GM12878 (cell line): ENCODE measurements at regions not wholly inside any gene's neighbourhood (a gene's known extent, or its start where the extent isn't known, plus 50 kb on each side); places are given as distances from the start of the nearest gene placed in this dataset.

Experiments
- ATAC-seq: fragments of 200-7000 bp; cut with Tn5 transposase; 3 replicates; pipeline ENCODE4 v1.9.1; 2020; ENCODE audit warnings: mild to moderate bottlenecking, moderate library complexity
- BruUV-seq: library from RNA; stranded (reverse); fragments of 400-500 nt; replicated peaks from 2 replicates; lab custom pipeline; 2021; lab: Mats Ljungman, UMichigan
- CTCF ChIA-PET: fragments of 300-600 bp; sonication (Branson Sonifier 250); formaldehyde crosslinking; extraction: SDS; loops from one replicate; lab custom pipeline; 2021; ENCODE audit warnings: inconsistent platforms; lab: Yijun Ruan, JAX
- POLR2A ChIA-PET: fragments of 350-600 bp; formaldehyde crosslinking; extraction: SDS; loops from one replicate; lab custom pipeline; 2021; ENCODE audit warnings: inconsistent platforms; lab: Charles Lee
- RAD21 ChIA-PET: fragments of 300-600 bp; sonication (Branson Sonifier 250); formaldehyde crosslinking; loops from one replicate; lab custom pipeline; 2023; ENCODE audit warnings: antibody characterized with exemption; ENCODE audit not compliant: unreplicated experiment; lab: Charles Lee
- SMC1A ChIA-PET: fragments of 300-600 bp; sonication (Branson Sonifier 250); formaldehyde crosslinking; loops from one replicate; lab custom pipeline; 2023; ENCODE audit not compliant: unreplicated experiment, uncharacterized antibody; lab: Charles Lee
- DNase-seq: peaks from one replicate; pipeline ENCODE4 v3.0.0-alpha.2; 2011; ENCODE audit warnings: low read depth, low spot score
- FAIRE-seq: peaks from 3 replicates; lab custom pipeline; 2011; peaks lifted over from hg19 to GRCh38; lab: Jason Lieb, UNC
- H2AFZ ChIP-seq: 2 replicates; pipeline ENCODE4 v1.6.0; 2011; ENCODE audit warnings: low read depth, low read length, control low read depth; ENCODE audit not compliant: control insufficient read depth
- H3K27ac ChIP-seq: 2 replicates; pipeline ENCODE4 v1.5.1; 2011; ENCODE audit warnings: control low read depth; ENCODE audit not compliant: control insufficient read depth, insufficient read depth
- H3K27me3 ChIP-seq, 2 experiments: replicated peaks in 1 of 2; 2 replicates each; pipeline versions ENCODE4 v1.6.0 to v1.6.1; 2011; ENCODE audit warnings: low read length in 1 of 2; ENCODE audit not compliant: control insufficient read depth in 2 of 2, insufficient read depth in 2 of 2
- H3K36me3 ChIP-seq, 2 experiments: 2 replicates each; pipeline ENCODE4 v1.5.1; 2011; ENCODE audit warnings: low read length in 1 of 2; ENCODE audit not compliant: control insufficient read depth in 2 of 2, insufficient read depth in 2 of 2
- H3K4me1 ChIP-seq: 2 replicates; pipeline ENCODE4 v1.6.1; 2011; ENCODE audit warnings: mild to moderate bottlenecking, low read length, moderate library complexity, mixed read lengths; ENCODE audit not compliant: control insufficient read depth, insufficient read depth
- H3K4me2 ChIP-seq: 2 replicates; pipeline ENCODE4 v1.6.0; 2011; ENCODE audit warnings: control low read depth; ENCODE audit not compliant: control insufficient read depth, insufficient read depth
- H3K4me3 ChIP-seq: fragments of 200-600 bp; sonication (generic); 2 replicates; pipeline ENCODE4 v1.5.1; 2016
- H3K79me2 ChIP-seq: 2 replicates; pipeline ENCODE4 v1.6.0; 2011; ENCODE audit warnings: low read length; ENCODE audit not compliant: control insufficient read depth, insufficient read depth
- H3K9ac ChIP-seq: 2 replicates; pipeline ENCODE4 v1.8.0; 2011; ENCODE audit warnings: low read length, control low read depth, mixed read lengths; ENCODE audit not compliant: control insufficient read depth, insufficient read depth
- H3K9me3 ChIP-seq: replicated peaks from 3 replicates; pipeline ENCODE4 v1.5.1; 2011; ENCODE audit warnings: mild to moderate bottlenecking, low read length; ENCODE audit not compliant: control insufficient read depth, insufficient read depth
- H4K20me1 ChIP-seq: 2 replicates; pipeline ENCODE4 v1.6.0; 2011; ENCODE audit not compliant: control insufficient read depth, insufficient read depth
- CHD4 ChIP-seq: fragments of 200-600 bp; sonication (generic); IDR thresholded peaks from 2 replicates; pipeline ENCODE4 v1.6.1; 2016; ENCODE audit warnings: mild to moderate bottlenecking
- IRF3 ChIP-seq: fragments of 450-650 bp; IDR thresholded peaks from 2 replicates; pipeline ENCODE4 v1.6.1; 2014; ENCODE audit warnings: mild to moderate bottlenecking
- PKNOX1 ChIP-seq: fragments of 450-650 bp; IDR thresholded peaks from 2 replicates; pipeline ENCODE4 v1.6.1; 2016; ENCODE audit warnings: mild to moderate bottlenecking
- RCOR1 ChIP-seq: conservative IDR thresholded peaks from 2 replicates; pipeline ENCODE4 v1.6.1; 2012; ENCODE audit warnings: low read depth, low read length, improper control_type of control experiment
- USF2 ChIP-seq: IDR thresholded peaks from 2 replicates; pipeline ENCODE4 v1.6.1; 2011; ENCODE audit warnings: low read depth, low read length, improper control_type of control experiment, borderline replicate concordance
- WGBS: methylation state at CpG from one replicate; pipeline ENCODE4 v1.1.6; 2016; ENCODE audit warnings: low lambda C conversion rate; ENCODE audit not compliant: insufficient replicate concordance, insufficient coverage; ENCODE audit errors: missing lambda C conversion rate; 5-methylcytosine and 5-hydroxymethylcytosine counted together
- in situ Hi-C: fragments of 300-500 bp; cut with MboI; formaldehyde crosslinking; loops from 9 replicates; pipeline ENCODE4 v1.14.3; 2018; ENCODE audit warnings: mixed read lengths
- intact Hi-C: fragments of 100-400 bp; cut with micrococcal nuclease; formaldehyde crosslinking; loops from one replicate; pipeline ENCODE4 v1.14.2; 2022; ENCODE audit not compliant: unreplicated experiment

DNA sequence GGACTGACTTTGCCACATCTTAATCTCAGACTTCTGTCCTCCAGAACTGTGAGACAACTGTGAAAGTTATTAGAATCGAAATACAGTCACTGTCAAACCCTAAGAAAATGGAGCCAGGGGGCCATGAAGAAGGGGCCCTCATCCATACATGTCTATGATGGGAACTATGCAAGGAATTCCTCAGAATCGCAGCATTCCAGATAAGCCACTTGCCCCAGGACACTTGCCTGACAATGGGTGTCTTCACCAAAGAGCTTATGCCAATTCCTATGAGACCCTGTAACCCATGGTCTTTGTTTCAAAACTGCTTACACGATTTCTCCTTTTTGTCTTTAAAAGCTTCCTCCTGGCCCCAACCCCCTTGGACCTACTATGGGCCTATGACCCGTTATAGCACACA is 90.4 kb upstream of the FOXP4 start:
- SMC1A ChIA-PET = interaction anchor here (1.0 to 4.2 kb wide), 5 partner anchors 9 to 76 kb away, joined by 3 to 21 read pairs (median 3); no protein-coding TSS in a partner anchor
- no peak for FAIRE-seq
- intact Hi-C loops = loop anchor here (1.0 kb wide), 1 partner anchor 87 kb away; no protein-coding TSS in a partner anchor

More for the DNA sequence above, 90.4 kb upstream of the FOXP4 start:
- Histone ChIP-seq H3K4me3 (no peak overlapping the region), H3K9ac (no peak overlapping the region), H3K4me2 (no peak overlapping the region), H3K9me3 (no peaks in the 10 kb centered on the region), H3K27ac (no peak overlapping the region), H4K20me1 (no peaks in the 10 kb centered on the region), H3K36me3 (no peaks in the 10 kb centered on the region), H2AFZ (no peak overlapping the region), H3K4me1 (no peaks in the 10 kb centered on the region), H3K79me2 (no peaks in the 10 kb centered on the region), H3K27me3 (peaks cover 4% of the 10 kb centered on the region in 2 experiments; a peak in 2 of 4 replicates)
- CTCF ChIA-PET = interaction anchor here (1.1 to 3.1 kb wide), 8 partner anchors 28 to 146 kb away, joined by 3 to 19 read pairs (median 4); partner anchors contain the start of gene NCR2
- RAD21 ChIA-PET = interaction anchor here (1.8 kb wide), 1 partner anchor 30 kb away, joined by 5 read pairs; no protein-coding TSS in a partner anchor
- DNase-seq = no peak
- WGBS = 23% methylated on average over 4 of the region's 4 CpGs
- in situ Hi-C loops = no loop called here
- POLR2A ChIA-PET = interaction anchor here (1.3 kb wide), 1 partner anchor 28 kb away, joined by 3 read pairs; no protein-coding TSS in a partner anchor
- TF ChIP-seq CHD4 = no peak
- TF ChIP-seq IRF3 = no peak
- TF ChIP-seq RCOR1 = no peak
- TF ChIP-seq USF2 = no peak
- TF ChIP-seq PKNOX1 = no peak
- no TSS peak for BruUV-seq
- ATAC-seq = no peak
